ENCODE measurements at regions not wholly inside any gene's neighbourhood (a gene's known extent, or its start where the extent isn't known, plus 50 kb on each side); places are given as distances from the start of the nearest gene placed in this dataset.

DNA sequence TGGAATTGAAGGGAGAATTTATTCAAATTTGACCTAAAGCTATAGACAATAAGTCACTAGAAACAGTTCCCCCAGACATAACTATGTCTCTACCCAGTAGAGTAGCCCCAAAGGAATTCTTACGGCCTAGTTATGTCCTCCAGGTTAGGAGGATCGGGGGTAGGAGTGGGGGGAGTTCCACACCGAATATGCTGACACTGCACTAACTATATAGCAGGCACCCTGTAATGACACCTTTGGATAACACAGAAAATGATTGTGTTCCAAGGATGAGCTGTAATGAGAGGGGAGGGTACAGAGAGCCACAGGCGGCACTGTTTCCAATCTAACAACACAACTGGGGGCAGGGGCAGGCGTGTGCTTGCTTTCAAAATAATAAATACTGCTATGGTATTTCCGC, 376.2 kb upstream of the RORA start:
- Histone ChIP-seq H4K8ac (ENCODE audit: low read depth in 2 of 2, low read length in 2 of 2) (no peak overlapping the region), H2BK120ac (ENCODE audit: low read depth, low read length) (no peak overlapping the region), H2BK20ac (ENCODE audit: low read depth, low read length) (no peak overlapping the region), H4K91ac (ENCODE audit: insufficient read depth, low read depth, low read length) (no peak overlapping the region), H2AFZ (replicated peaks; ENCODE audit: low read length, poor library complexity) (no peak overlapping the region), H3K4me2 (ENCODE audit: low read depth, low read length) (no peak overlapping the region), H3K27ac (ENCODE audit: insufficient read depth, low read length) (no peak overlapping the region), H3K18ac (ENCODE audit: low read depth, low read length) (no peak overlapping the region), H3K4me3 (ENCODE audit: insufficient read depth, low read depth, low read length) (no peak overlapping the region), H3K14ac (replicated peaks; ENCODE audit: low read depth, low read length) (no peak overlapping the region), H2AK5ac (ENCODE audit: low read depth, low read length) (no peak overlapping the region), H4K5ac (ENCODE audit: low read depth, low read length) (no peak overlapping the region), H4K20me1 (ENCODE audit: insufficient read depth, low read length) (no peaks in the 10 kb centered on the region), H3K9ac (ENCODE audit: low read depth, low read length) (no peak overlapping the region), H2BK15ac (ENCODE audit: low read depth, low read length) (no peak overlapping the region), H2AK9ac (replicated peaks; ENCODE audit: low read depth, low read length, poor library complexity) (no peak overlapping the region), H3K79me1 (ENCODE audit: low read depth in 1 of 2, low read length in 2 of 2) (no peaks in the 10 kb centered on the region), H3K4me1 (ENCODE audit: control insufficient read depth, insufficient read depth, low read length) (no peaks in the 10 kb centered on the region), H3K36me3 (ENCODE audit: control insufficient read depth, insufficient read depth, low read length) (no peaks in the 10 kb centered on the region), H3K9me1 (ENCODE audit: insufficient read depth, low read length) (no peaks in the 10 kb centered on the region), H3K4ac (ENCODE audit: low read depth, low read length) (no peak overlapping the region), H3K23ac (ENCODE audit: low read depth, low read length) (no peak overlapping the region), H2BK5ac (ENCODE audit: low read depth, low read length, poor library complexity, severe bottlenecking) (no peak overlapping the region), H3K56ac (ENCODE audit: extremely low read depth, insufficient read depth, low read length) (no peak overlapping the region), H3K9me3 (ENCODE audit: control insufficient read depth, insufficient read depth, low read length) (no peaks in the 10 kb centered on the region), H3K27me3 (ENCODE audit: control insufficient read depth, insufficient read depth, low read length) (no peaks in the 10 kb centered on the region)
- CTCF ChIA-PET: no interaction called here
- DNase-seq (no peak), ATAC-seq (ENCODE audit: low read depth) (no peak)
- TF ChIP-seq POLR2A (IDR thresholded peaks at IDR 0.05; ENCODE audit: low read depth, low read length) (no peak), MAFK (IDR thresholded peaks at IDR 0.05; ENCODE audit: low read depth, low read length) (peak; percentile 92)
- in situ Hi-C loops (cut with MboI; ENCODE audit: low sequenced_read_pairs): no loop called here
- POLR2A ChIA-PET (ENCODE audit: unreplicated experiment): no interaction called here
- dilution Hi-C loops (cut with HindIII; ENCODE audit: low sequenced_read_pairs, unreplicated experiment): no loop called here
- BruUV-seq (replicated peaks): no TSS peak
- intact Hi-C loops (cut with micrococcal nuclease): no loop called here
- no CpG with 5 or more reads among the region's 6 CpGs for WGBS, 2 experiments (ENCODE audit: extremely low coverage in 2 of 2, insufficient read length in 1 of 2)
